Loucy (cell line): ENCODE measurements at regions not wholly inside any gene's neighbourhood (a gene's known extent, or its start where the extent isn't known, plus 50 kb on each side); places are given as distances from the start of the nearest gene placed in this dataset.

Experiments used
- H2AFZ ChIP-seq: fragments of 200-600 bp; sonication (generic); 2 replicates; pipeline ENCODE4 v1.6.0; 2016; ENCODE audit warnings: antibody characterized with exemption, mild to moderate bottlenecking, low read length, moderate library complexity
- H3F3A ChIP-seq: fragments of 200-600 bp; 2 replicates; pipeline ENCODE4 v1.6.0; 2016; ENCODE audit warnings: antibody characterized with exemption, low read depth, mild to moderate bottlenecking
- H3K27me3 ChIP-seq: fragments of 200-600 bp; sonication (generic); 2 replicates; pipeline ENCODE4 v1.6.1; 2014; ENCODE audit warnings: low read length, mild to moderate bottlenecking; ENCODE audit not compliant: insufficient read depth, poor library complexity, severe bottlenecking
- H3K36me3 ChIP-seq: fragments of 200-600 bp; sonication (generic); 2 replicates; pipeline ENCODE4 v1.6.1; 2016; ENCODE audit warnings: low read length; ENCODE audit not compliant: insufficient read depth
- H3K4me1 ChIP-seq: fragments of 200-600 bp; sonication (generic); 2 replicates; pipeline ENCODE4 v1.5.1; 2014; ENCODE audit warnings: low read length, mild to moderate bottlenecking; ENCODE audit not compliant: insufficient read depth, poor library complexity, severe bottlenecking
- H3K4me2 ChIP-seq: fragments of 200-600 bp; sonication (generic); 2 replicates; pipeline ENCODE4 v1.6.0; 2014; ENCODE audit warnings: antibody characterized with exemption, low read length, low read depth, mild to moderate bottlenecking; ENCODE audit not compliant: poor library complexity, severe bottlenecking
- H3K4me3 ChIP-seq: fragments of 200-600 bp; sonication (generic); 2 replicates; pipeline ENCODE4 v1.5.1; 2014; ENCODE audit warnings: low read length, mild to moderate bottlenecking, mixed read lengths; ENCODE audit not compliant: poor library complexity, severe bottlenecking
- H3K79me2 ChIP-seq: fragments of 200-600 bp; sonication (generic); 2 replicates; pipeline ENCODE4 v1.6.1; 2014; ENCODE audit warnings: low read length; ENCODE audit not compliant: insufficient read depth
- H3K9ac ChIP-seq: fragments of 200-600 bp; sonication (generic); 2 replicates; pipeline ENCODE4 v1.6.0; 2014; ENCODE audit warnings: mild to moderate bottlenecking, low read depth, low read length, moderate library complexity; ENCODE audit not compliant: poor library complexity, severe bottlenecking
- H3K9me2 ChIP-seq: fragments of 200-600 bp; sonication (generic); replicated peaks from 2 replicates; pipeline ENCODE4 v1.6.1; 2016; ENCODE audit warnings: low read depth, low read length, mixed read lengths
- H3K9me3 ChIP-seq: fragments of 200-600 bp; sonication (generic); 2 replicates; pipeline ENCODE4 v1.6.1; 2014; ENCODE audit warnings: mild to moderate bottlenecking, antibody characterized with exemption, low read length, low read depth; ENCODE audit not compliant: insufficient read depth
- H4K20me1 ChIP-seq: fragments of 200-600 bp; sonication (generic); 2 replicates; pipeline ENCODE4 v1.6.0; 2014; ENCODE audit warnings: antibody characterized with exemption, low read length, mild to moderate bottlenecking; ENCODE audit not compliant: insufficient read depth, poor library complexity, severe bottlenecking
- EZH2phosphoT487 ChIP-seq: fragments of 200-600 bp; IDR thresholded peaks from 2 replicates; pipeline ENCODE4 v1.6.1; 2018; ENCODE audit warnings: antibody characterized with exemption, mild to moderate bottlenecking, moderate library complexity, borderline replicate concordance
- TF ChIP-seq, protein P1 (sequence below): fragments of 200-600 bp; sonication (generic); conservative IDR thresholded peaks from 2 replicates; pipeline ENCODE4 v1.5.1; 2014; ENCODE audit warnings: mild to moderate bottlenecking, antibody characterized with exemption, low read length

- H3K9me2 ChIP-seq = no peaks in the 10 kb centered on the region
- H3K4me1 ChIP-seq = no peaks in the 10 kb centered on the region
- H3K36me3 ChIP-seq = no peaks in the 10 kb centered on the region
- no peaks in the 10 kb centered on the region for H4K20me1 ChIP-seq
- H3K4me3 ChIP-seq = no peak overlapping the region
- H3K9ac ChIP-seq = no peak overlapping the region
- no peaks in the 10 kb centered on the region for H3K9me3 ChIP-seq
- no peaks in the 10 kb centered on the region for H3K79me2 ChIP-seq
- no peak overlapping the region for H2AFZ ChIP-seq
- H3K4me2 ChIP-seq = no peak overlapping the region
- TF ChIP-seq, protein P1, sequence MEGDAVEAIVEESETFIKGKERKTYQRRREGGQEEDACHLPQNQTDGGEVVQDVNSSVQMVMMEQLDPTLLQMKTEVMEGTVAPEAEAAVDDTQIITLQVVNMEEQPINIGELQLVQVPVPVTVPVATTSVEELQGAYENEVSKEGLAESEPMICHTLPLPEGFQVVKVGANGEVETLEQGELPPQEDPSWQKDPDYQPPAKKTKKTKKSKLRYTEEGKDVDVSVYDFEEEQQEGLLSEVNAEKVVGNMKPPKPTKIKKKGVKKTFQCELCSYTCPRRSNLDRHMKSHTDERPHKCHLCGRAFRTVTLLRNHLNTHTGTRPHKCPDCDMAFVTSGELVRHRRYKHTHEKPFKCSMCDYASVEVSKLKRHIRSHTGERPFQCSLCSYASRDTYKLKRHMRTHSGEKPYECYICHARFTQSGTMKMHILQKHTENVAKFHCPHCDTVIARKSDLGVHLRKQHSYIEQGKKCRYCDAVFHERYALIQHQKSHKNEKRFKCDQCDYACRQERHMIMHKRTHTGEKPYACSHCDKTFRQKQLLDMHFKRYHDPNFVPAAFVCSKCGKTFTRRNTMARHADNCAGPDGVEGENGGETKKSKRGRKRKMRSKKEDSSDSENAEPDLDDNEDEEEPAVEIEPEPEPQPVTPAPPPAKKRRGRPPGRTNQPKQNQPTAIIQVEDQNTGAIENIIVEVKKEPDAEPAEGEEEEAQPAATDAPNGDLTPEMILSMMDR = no peak
- no peak for TF ChIP-seq EZH2phosphoT487
- H3K27me3 ChIP-seq = peaks cover 5% of the 10 kb centered on the region
- no peaks in the 10 kb centered on the region for H3F3A ChIP-seq
Observed at GRCh38 chr10:63069318-63069717, 63.8 kb upstream of the NRBF2 start.

GRCh38 chr10:63068246-63068645, 64.9 kb upstream of the NRBF2 start:
- H3K9me2 ChIP-seq = no peaks in the 10 kb centered on the region
- no peaks in the 10 kb centered on the region for H3K36me3 ChIP-seq
- H3K9me3 ChIP-seq = no peaks in the 10 kb centered on the region
- no peaks in the 10 kb centered on the region for H3K4me1 ChIP-seq
- no peak overlapping the region for H3K9ac ChIP-seq
- H2AFZ ChIP-seq = no peak overlapping the region
- no peak overlapping the region for H3K4me3 ChIP-seq
- H3K4me2 ChIP-seq = no peak overlapping the region
- TF ChIP-seq, protein P1 = no peak
- TF ChIP-seq EZH2phosphoT487 = no peak
- peaks cover 5% of the 10 kb centered on the region for H3K27me3 ChIP-seq
- no peaks in the 10 kb centered on the region for H4K20me1 ChIP-seq
- H3F3A ChIP-seq = no peaks in the 10 kb centered on the region
- no peaks in the 10 kb centered on the region for H3K79me2 ChIP-seq

DNA sequence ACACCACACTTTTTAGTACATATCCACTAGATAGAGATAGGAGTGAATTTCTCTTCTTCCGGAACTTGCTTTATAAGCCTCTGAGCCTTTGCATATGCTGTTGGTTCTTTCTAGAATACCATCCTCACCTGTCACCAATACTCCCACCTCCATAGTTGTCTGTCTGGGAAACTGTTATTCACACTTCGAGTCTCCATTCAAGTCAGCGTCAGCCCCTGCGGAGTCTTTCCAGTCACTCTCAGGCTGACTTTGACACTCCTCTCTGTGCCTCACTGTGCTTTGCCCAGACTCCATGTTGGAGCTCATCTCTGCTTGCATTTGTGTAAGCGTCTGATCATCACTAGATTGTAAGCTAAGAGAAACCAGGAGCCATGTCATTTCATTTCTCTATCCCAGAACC, 66.5 kb upstream of the NRBF2 start:
- no peak overlapping the region for H2AFZ ChIP-seq
- H3K9ac ChIP-seq = no peak overlapping the region
- H3K79me2 ChIP-seq = no peaks in the 10 kb centered on the region
- no peaks in the 10 kb centered on the region for H3K36me3 ChIP-seq
- no peaks in the 10 kb centered on the region for H3K9me3 ChIP-seq
- H3F3A ChIP-seq = no peaks in the 10 kb centered on the region
- no peak overlapping the region for H3K4me2 ChIP-seq
- H3K4me3 ChIP-seq = no peak overlapping the region
- H3K9me2 ChIP-seq = no peaks in the 10 kb centered on the region
- no peaks in the 10 kb centered on the region for H4K20me1 ChIP-seq
- TF ChIP-seq, protein P1 = no peak
- TF ChIP-seq EZH2phosphoT487 = no peak
- H3K4me1 ChIP-seq = no peaks in the 10 kb centered on the region
- peaks cover 5% of the 10 kb centered on the region for H3K27me3 ChIP-seq
